ENCODE measurements at regions not wholly inside any gene's neighbourhood (a gene's known extent, or its start where the extent isn't known, plus 50 kb on each side); places are given as distances from the start of the nearest gene placed in this dataset.

GRCh38 chr2:34998741-34999140, 1356.8 kb upstream of the CRIM1 start:
- H3K27ac Mint-ChIP-seq = peak overlapping the region in 1 of 3 experiments; percentile 18
- TF ChIP-seq CTCF (IDR thresholded peaks at IDR 0.05; ENCODE audit: unreplicated experiment in 3 of 3) = no peak
- no peaks in the 10 kb centered on the region for H3K36me3 Mint-ChIP-seq (ENCODE audit: low read depth)
- H3K27me3 Mint-ChIP-seq (ENCODE audit: low read depth) = no peaks in the 10 kb centered on the region
- no peaks in the 10 kb centered on the region for H3K4me1 Mint-ChIP-seq
- no peak overlapping the region for H3K4me3 Mint-ChIP-seq
- H3K9me3 Mint-ChIP-seq = no peaks in the 10 kb centered on the region

GRCh38 chr2:34997779-34998178, 1357.8 kb upstream of the CRIM1 start:
- Mint-ChIP-seq H3K27ac (no peak overlapping the region), H3K36me3 (ENCODE audit: low read depth) (no peaks in the 10 kb centered on the region), H3K4me1 (no peaks in the 10 kb centered on the region), H3K9me3 (no peaks in the 10 kb centered on the region), H3K4me3 (no peak overlapping the region), H3K27me3 (ENCODE audit: low read depth) (no peaks in the 10 kb centered on the region)
- no peak for TF ChIP-seq CTCF (IDR thresholded peaks at IDR 0.05; ENCODE audit: unreplicated experiment in 3 of 3)

GRCh38 chr2:34995196-34995595, 1360.4 kb upstream of the CRIM1 start:
- Mint-ChIP-seq H3K4me3 (no peak overlapping the region), H3K27me3 (ENCODE audit: low read depth) (no peaks in the 10 kb centered on the region)

GRCh38 chr2:34991508-34992274, 1363.9 kb upstream of the CRIM1 start:
- Mint-ChIP-seq H3K4me3 (no peak overlapping the region), H3K27ac (no peak overlapping the region), H3K27me3 (ENCODE audit: low read depth) (no peaks in the 10 kb centered on the region), H3K9me3 (no peaks in the 10 kb centered on the region), H3K4me1 (no peaks in the 10 kb centered on the region), H3K36me3 (ENCODE audit: low read depth) (no peaks in the 10 kb centered on the region)
- TF ChIP-seq CTCF (IDR thresholded peaks at IDR 0.05; ENCODE audit: unreplicated experiment in 3 of 3) = no peak

More at GRCh38 chr2:34995196-34995595, 1360.4 kb upstream of the CRIM1 start:
- Mint-ChIP-seq H3K9me3 (no peaks in the 10 kb centered on the region), H3K36me3 (ENCODE audit: low read depth) (no peaks in the 10 kb centered on the region), H3K4me1 (no peaks in the 10 kb centered on the region), H3K27ac (no peak overlapping the region)
- TF ChIP-seq CTCF (IDR thresholded peaks at IDR 0.05; ENCODE audit: unreplicated experiment in 3 of 3) = no peak

GRCh38 chr2:34985474-34985873, 1370.1 kb upstream of the CRIM1 start:
- Mint-ChIP-seq H3K4me3 (no peak overlapping the region), H3K36me3 (ENCODE audit: low read depth) (no peaks in the 10 kb centered on the region), H3K4me1 (no peaks in the 10 kb centered on the region), H3K27ac (no peak overlapping the region), H3K27me3 (ENCODE audit: low read depth) (no peaks in the 10 kb centered on the region), H3K9me3 (peaks cover 1% of the 10 kb centered on the region)
- TF ChIP-seq CTCF (IDR thresholded peaks at IDR 0.05; ENCODE audit: unreplicated experiment in 3 of 3) = no peak

- Mint-ChIP-seq H3K36me3 (ENCODE audit: low read depth) (no peaks in the 10 kb centered on the region), H3K9me3 (peaks cover 5% of the 10 kb centered on the region), H3K27me3 (ENCODE audit: low read depth) (no peaks in the 10 kb centered on the region), H3K27ac (no peak overlapping the region), H3K4me3 (no peak overlapping the region), H3K4me1 (no peaks in the 10 kb centered on the region)
- TF ChIP-seq CTCF (IDR thresholded peaks at IDR 0.05; ENCODE audit: unreplicated experiment in 3 of 3) = no peak
These were observed 1374.9 kb upstream of the CRIM1 start for GRCh38 chr2:34980689-34981088.

Data from nephron (organoid).